Neural cell (in vitro differentiated cells): ENCODE measurements at regions not wholly inside any gene's neighbourhood (a gene's known extent, or its start where the extent isn't known, plus 50 kb on each side); places are given as distances from the start of the nearest gene placed in this dataset.

ENCODE experiments used
- CTCF ChIP-seq: fragments of 450-650 bp; IDR thresholded peaks from 2 replicates; pipeline ENCODE4 v1.5.1; 2014; ENCODE audit warnings: antibody characterized with exemption, mild to moderate bottlenecking, moderate library complexity; ENCODE audit not compliant: poor library complexity, severe bottlenecking
- EP300 ChIP-seq: fragments of 450-650 bp; conservative IDR thresholded peaks from 2 replicates; pipeline ENCODE4 v1.6.1; 2014; ENCODE audit warnings: antibody characterized with exemption, mild to moderate bottlenecking, moderate library complexity; ENCODE audit not compliant: poor library complexity, severe bottlenecking
- EZH2 ChIP-seq: fragments of 200-600, 300-800 bp; shearing (Covaris generic), sonication (generic); IDR thresholded peaks from 2 replicates; pipeline ENCODE4 v1.6.1; 2014; ENCODE audit warnings: antibody characterized with exemption, low read length, borderline replicate concordance, mild to moderate bottlenecking; ENCODE audit not compliant: insufficient read depth, poor library complexity, severe bottlenecking
- POLR2AphosphoS5 ChIP-seq: IDR thresholded peaks from 2 replicates; pipeline ENCODE4 v1.6.1; 2012
- TAF1 ChIP-seq: IDR thresholded peaks from 2 replicates; pipeline ENCODE4 v1.6.1; 2012; ENCODE audit warnings: low read depth

- TF ChIP-seq CTCF (no peak), EP300 (no peak), POLR2AphosphoS5 (no peak), TAF1 (no peak), EZH2 (no peak)
Observed at GRCh38 chr13:97573011-97573410, 139.0 kb downstream of the RAP2A start.
